Adipose tissue (tissue), 3 donors: ENCODE measurements at regions not wholly inside any gene's neighbourhood (a gene's known extent, or its start where the extent isn't known, plus 50 kb on each side); places are given as distances from the start of the nearest gene placed in this dataset.

ENCODE experiments used
- H3K27ac ChIP-seq: one replicate; pipeline ENCODE4 v1.5.1; 2013; ENCODE audit warnings: low read depth, low read length
- WGBS, 3 donors: extraction: QIAGEN DNeasy Blood & Tissue Kit; methylation state at CpG; one replicate each; pipeline ENCODE4 v1.1.7; 2013; 5-methylcytosine and 5-hydroxymethylcytosine counted together
- donor health status: healthy with polysubstance abuse.
- donor health status: Bipolar disorder and iron deficiency.
- donor health status: healthy.

- H3K27ac ChIP-seq: no peak overlapping the region
- 90 to 93% (median 91%) methylated on average over 6 of the region's 6 CpGs for WGBS, 3 donors
Measured at GRCh38 chr2:217114117-217114516, 254.3 kb upstream of the TNP1 start.

- WGBS, 3 donors: 89 to 95% (median 93%) methylated on average over 4 of the region's 4 CpGs
Measured at GRCh38 chr2:217113491-217113890, 253.6 kb upstream of the TNP1 start.

DNA sequence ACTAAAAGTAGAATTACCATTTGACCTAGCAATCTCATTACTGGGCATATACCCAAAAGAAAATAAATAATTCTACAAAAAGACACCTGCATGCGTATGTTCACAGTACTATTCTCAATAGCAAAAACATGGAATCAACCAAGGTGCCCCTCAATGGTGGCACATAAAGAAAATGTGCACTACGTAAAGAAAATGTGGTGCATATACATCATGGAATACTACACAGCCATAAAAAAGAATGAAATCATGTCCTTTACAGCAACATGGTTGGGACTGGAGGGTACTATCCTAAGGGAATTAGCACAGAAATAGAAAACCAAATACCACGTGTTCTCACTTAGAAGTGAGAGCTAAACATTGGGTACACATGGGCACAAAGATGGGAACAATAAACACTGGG, 250.7 kb upstream of the TNP1 start:
- 74 to 96% (median 91%) methylated on average over 3 of the region's 3 CpGs for WGBS, 3 donors
- H3K27ac ChIP-seq: no peak overlapping the region

More at GRCh38 chr2:217113491-217113890, 253.6 kb upstream of the TNP1 start:
- no peak overlapping the region for H3K27ac ChIP-seq

GRCh38 chr2:217108575-217109027, 248.7 kb upstream of the TNP1 start:
- 64 to 86% (median 84%) methylated on average over 4 of the region's 4 CpGs for WGBS, 3 donors
- H3K27ac ChIP-seq: no peak overlapping the region

GRCh38 chr2:217108086-217108485, 248.2 kb upstream of the TNP1 start:
- H3K27ac ChIP-seq: no peak overlapping the region

DNA sequence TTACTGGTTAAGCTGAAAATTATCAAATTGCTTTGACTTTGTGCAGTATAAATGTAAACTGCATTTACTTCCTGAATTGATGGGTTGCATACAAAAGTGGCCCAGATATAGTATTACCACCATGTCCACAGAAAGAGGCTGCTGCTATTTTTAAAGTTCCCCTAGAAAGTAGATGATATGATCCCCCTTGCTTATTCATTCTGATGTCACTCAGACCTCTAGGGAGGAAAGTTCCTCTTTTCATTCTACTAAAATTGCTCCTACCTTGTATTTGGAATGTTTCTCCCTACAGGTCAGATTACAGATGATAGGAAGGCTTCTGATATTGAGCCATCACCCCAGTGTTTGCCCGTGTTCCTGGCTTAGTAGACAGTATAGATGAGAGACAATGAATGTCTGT, 247.6 kb upstream of the TNP1 start:
- 65 to 74% (median 67%) methylated on average over 1 of the region's 1 CpG for WGBS, 3 donors
- no peak overlapping the region for H3K27ac ChIP-seq

GRCh38 chr2:217106650-217107014, 246.8 kb upstream of the TNP1 start:
- 71 to 93% (median 90%) methylated on average over 3 of the region's 3 CpGs for WGBS, 3 donors

GRCh38 chr2:217105733-217106649, 246.1 kb upstream of the TNP1 start:
- 68 to 85% (median 79%) methylated on average over 5 of the region's 5 CpGs for WGBS, 3 donors
- no peak overlapping the region for H3K27ac ChIP-seq

More at GRCh38 chr2:217106650-217107014, 246.8 kb upstream of the TNP1 start:
- H3K27ac ChIP-seq: no peak overlapping the region

- WGBS, 3 donors: 83 to 90% (median 84%) methylated on average over 4 of the region's 4 CpGs
- no peak overlapping the region for H3K27ac ChIP-seq
Measured at GRCh38 chr2:217103752-217104545, 244.1 kb upstream of the TNP1 start.

DNA sequence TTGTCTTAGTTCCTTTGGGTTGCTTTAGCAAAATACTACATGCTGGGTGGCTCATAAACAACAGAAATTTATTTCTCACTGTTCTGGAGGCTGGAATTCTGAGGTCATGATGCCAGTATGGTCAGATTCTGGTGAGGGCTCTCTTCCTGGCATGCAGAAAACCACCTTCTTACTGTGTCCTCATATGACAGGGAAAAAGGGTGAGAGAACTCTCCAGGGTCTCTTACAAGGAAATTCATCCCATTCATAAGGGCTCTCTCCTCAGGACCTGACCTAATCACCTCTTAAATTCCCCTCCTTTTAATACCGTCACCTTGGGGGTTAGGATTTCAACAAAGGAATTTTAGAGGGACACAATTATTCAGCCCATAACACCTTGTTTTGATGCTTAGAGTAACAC, 243.1 kb upstream of the TNP1 start:
- WGBS, 3 donors: 73 to 92% (median 89%) methylated on average over 1 of the region's 1 CpG
- H3K27ac ChIP-seq: no peak overlapping the region

GRCh38 chr2:217101972-217102371, 242.1 kb upstream of the TNP1 start:
- H3K27ac ChIP-seq: no peak overlapping the region
- 87 to 95% (median 87%) methylated on average over 6 of the region's 6 CpGs for WGBS, 3 donors

DNA sequence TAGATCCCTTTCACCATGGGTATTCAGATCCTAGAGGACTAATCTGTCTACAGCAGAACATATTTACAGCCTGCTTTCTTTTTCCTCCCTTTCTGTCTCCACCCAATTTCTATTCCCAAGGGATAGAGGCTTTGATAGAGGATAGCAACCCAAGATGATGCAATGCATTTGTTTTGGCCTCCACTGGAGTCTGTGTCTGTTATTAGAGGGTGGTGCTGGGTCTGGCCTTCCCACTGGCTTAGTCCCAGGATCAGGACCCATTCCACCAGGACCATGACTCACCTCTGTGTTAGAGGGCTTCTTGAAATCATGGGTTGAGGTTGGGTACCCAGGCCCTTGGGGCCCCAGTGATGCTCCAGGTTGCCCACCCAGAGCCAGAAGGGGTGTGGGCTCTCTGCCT, 239.7 kb upstream of the TNP1 start:
- H3K27ac ChIP-seq: no peak overlapping the region

GRCh38 chr2:217098435-217098834, 238.6 kb upstream of the TNP1 start:
- H3K27ac ChIP-seq: no peak overlapping the region
- 85 to 96% (median 90%) methylated on average over 5 of the region's 5 CpGs for WGBS, 3 donors

GRCh38 chr2:217097346-217097745, 237.5 kb upstream of the TNP1 start:
- no peak overlapping the region for H3K27ac ChIP-seq
- 80 to 86% (median 85%) methylated on average over 2 of the region's 2 CpGs for WGBS, 3 donors

GRCh38 chr2:217096474-217097225, 236.8 kb upstream of the TNP1 start:
- WGBS, 3 donors: 68 to 81% (median 75%) methylated on average over 7 of the region's 7 CpGs
- no peak overlapping the region for H3K27ac ChIP-seq

- WGBS, 3 donors: 60 to 87% (median 81%) methylated on average over 4 of the region's 4 CpGs
- no peak overlapping the region for H3K27ac ChIP-seq
Measured at GRCh38 chr2:217095511-217096205, 235.8 kb upstream of the TNP1 start.

- WGBS, 3 donors: 69 to 91% (median 88%) methylated on average over 17 of the region's 17 CpGs
- no peak overlapping the region for H3K27ac ChIP-seq
Measured at GRCh38 chr2:217092710-217093379, 233.0 kb upstream of the TNP1 start.

DNA sequence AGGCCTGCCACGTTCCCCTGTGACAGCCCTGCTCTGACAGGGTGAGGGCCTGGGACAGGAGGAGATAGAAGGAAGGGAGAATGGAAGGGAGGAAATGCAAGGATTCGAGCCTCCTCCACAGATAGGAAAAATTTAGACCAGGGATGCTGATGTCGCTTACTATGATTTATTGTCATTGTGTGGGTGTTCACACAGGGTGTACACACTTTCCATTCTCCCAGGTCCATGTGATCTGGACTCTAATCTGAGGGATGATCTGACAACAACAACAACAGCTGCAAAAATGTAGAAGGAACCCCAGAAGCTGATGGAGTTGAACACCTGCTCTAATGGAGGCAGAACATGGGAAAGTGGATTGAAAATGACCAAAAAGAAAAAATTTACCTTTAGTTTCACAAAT, 231.7 kb upstream of the TNP1 start:
- no peak overlapping the region for H3K27ac ChIP-seq

More for the DNA sequence above, 231.7 kb upstream of the TNP1 start:
- 51 to 75% (median 71%) methylated on average over 3 of the region's 3 CpGs for WGBS, 3 donors
